ENCODE measurements at regions not wholly inside any gene's neighbourhood (a gene's known extent, or its start where the extent isn't known, plus 50 kb on each side); places are given as distances from the start of the nearest gene placed in this dataset.

GRCh38 chr1:58997637-58998036 lies 213.8 kb upstream of the JUN start:
- H3K9ac ChIP-seq (ENCODE audit: low read depth, low read length, poor library complexity): no peak overlapping the region
- WGBS, 2 donors (ENCODE audit: extremely low coverage in 2 of 2, insufficient read length in 2 of 2, insufficient replicate concordance in 1 of 2): no CpG with 5 or more reads among the region's 1 CpG

GRCh38 chr1:58999676-59000075 lies 215.8 kb upstream of the JUN start:
- H2BK12ac ChIP-seq (ENCODE audit: low read length): no peak overlapping the region
- no peak overlapping the region for H2BK5ac ChIP-seq (ENCODE audit: low read length)
- no peak overlapping the region for H3K4me2 ChIP-seq (ENCODE audit: insufficient read depth, low read length, poor library complexity, severe bottlenecking)
- H2BK15ac ChIP-seq (ENCODE audit: low read length): peak overlapping the region; percentile 75
- peak overlapping the region; percentile 89 for H3K18ac ChIP-seq (ENCODE audit: low read length)
- H3K9me3 ChIP-seq (replicated peaks in 1 of 2; ENCODE audit: control insufficient read depth in 2 of 2, insufficient read depth in 1 of 2, low read depth in 1 of 2, low read length in 2 of 2): no peaks in the 10 kb centered on the region
- no peaks in the 10 kb centered on the region for H3K79me1 ChIP-seq (ENCODE audit: low read depth, low read length)
- no peak overlapping the region for H2AFZ ChIP-seq (ENCODE audit: low read length)
- no peak overlapping the region for H2BK120ac ChIP-seq (ENCODE audit: low read depth, low read length)
- peak overlapping the region; percentile 23 for H3K4ac ChIP-seq (ENCODE audit: low read length)
- H2AK5ac ChIP-seq (ENCODE audit: low read depth, low read length): no peak overlapping the region
- H4K91ac ChIP-seq (ENCODE audit: low read depth, low read length, poor library complexity): no peak overlapping the region
- H4K8ac ChIP-seq (ENCODE audit: low read depth, low read length): peak overlapping the region; percentile 17
- no peak overlapping the region for H3K9ac ChIP-seq (ENCODE audit: low read depth, low read length, poor library complexity)
- H3K14ac ChIP-seq (ENCODE audit: low read length): peak overlapping the region; percentile 38
- peaks cover 6 to 10% of the 10 kb centered on the region in 2 donors for H3K4me1 ChIP-seq (ENCODE audit: control insufficient read depth in 2 of 2, insufficient read depth in 1 of 2, low read depth in 1 of 2, low read length in 2 of 2)
- WGBS, 2 donors (ENCODE audit: extremely low coverage in 2 of 2, insufficient read length in 2 of 2, insufficient replicate concordance in 1 of 2): no CpG with 5 or more reads among the region's 8 CpGs
- no peaks in the 10 kb centered on the region for H3K27me3 ChIP-seq (ENCODE audit: control insufficient read depth in 3 of 3, insufficient read depth in 3 of 3, low read depth in 1 of 3, low read length in 3 of 3)
- H3K36me3 ChIP-seq (replicated peaks in 1 of 2; ENCODE audit: control insufficient read depth in 2 of 2, insufficient read depth in 2 of 2, low read length in 2 of 2): no peaks in the 10 kb centered on the region
- H3K23ac ChIP-seq (ENCODE audit: low read depth, low read length, poor library complexity): peak overlapping the region; percentile 65
- no peak overlapping the region for H3K4me3 ChIP-seq (ENCODE audit: low read length in 2 of 2)
- no peak overlapping the region for H3K27ac ChIP-seq (replicated peaks; ENCODE audit: low read length)
- DNase-seq (ENCODE audit: low spot score): no peak

More at GRCh38 chr1:58997637-58998036, 213.8 kb upstream of the JUN start:
- H3K27me3 ChIP-seq (ENCODE audit: control insufficient read depth in 3 of 3, insufficient read depth in 3 of 3, low read depth in 1 of 3, low read length in 3 of 3): no peaks in the 10 kb centered on the region
- H2AFZ ChIP-seq (ENCODE audit: low read length): peak overlapping the region; percentile 79
- no peaks in the 10 kb centered on the region for H3K79me1 ChIP-seq (ENCODE audit: low read depth, low read length)
- no peak overlapping the region for H2BK120ac ChIP-seq (ENCODE audit: low read depth, low read length)
- H2AK5ac ChIP-seq (ENCODE audit: low read depth, low read length): no peak overlapping the region
- peaks cover 6 to 10% of the 10 kb centered on the region in 2 donors for H3K4me1 ChIP-seq (ENCODE audit: control insufficient read depth in 2 of 2, insufficient read depth in 1 of 2, low read depth in 1 of 2, low read length in 2 of 2)
- no peak overlapping the region for H2BK15ac ChIP-seq (ENCODE audit: low read length)
- H3K23ac ChIP-seq (ENCODE audit: low read depth, low read length, poor library complexity): no peak overlapping the region
- H3K18ac ChIP-seq (ENCODE audit: low read length): no peak overlapping the region
- H3K27ac ChIP-seq (replicated peaks; ENCODE audit: low read length): no peak overlapping the region
- DNase-seq (ENCODE audit: low spot score): no peak
- no peak overlapping the region for H2BK5ac ChIP-seq (ENCODE audit: low read length)
- H3K36me3 ChIP-seq (replicated peaks in 1 of 2; ENCODE audit: control insufficient read depth in 2 of 2, insufficient read depth in 2 of 2, low read length in 2 of 2): no peaks in the 10 kb centered on the region
- no peak overlapping the region for H3K14ac ChIP-seq (ENCODE audit: low read length)
- H2BK12ac ChIP-seq (ENCODE audit: low read length): no peak overlapping the region
- no peaks in the 10 kb centered on the region for H3K9me3 ChIP-seq (replicated peaks in 1 of 2; ENCODE audit: control insufficient read depth in 2 of 2, insufficient read depth in 1 of 2, low read depth in 1 of 2, low read length in 2 of 2)
- no peak overlapping the region for H4K8ac ChIP-seq (ENCODE audit: low read depth, low read length)
- no peak overlapping the region for H3K4me3 ChIP-seq (ENCODE audit: low read length in 2 of 2)
- no peak overlapping the region for H3K4me2 ChIP-seq (ENCODE audit: insufficient read depth, low read length, poor library complexity, severe bottlenecking)
- no peak overlapping the region for H3K4ac ChIP-seq (ENCODE audit: low read length)
- H4K91ac ChIP-seq (ENCODE audit: low read depth, low read length, poor library complexity): no peak overlapping the region

GRCh38 chr1:59004755-59005154 lies 220.9 kb upstream of the JUN start:
- no peak overlapping the region for H2BK5ac ChIP-seq (ENCODE audit: low read length)
- no CpG with 5 or more reads among the region's 2 CpGs for WGBS, 2 donors (ENCODE audit: extremely low coverage in 2 of 2, insufficient read length in 2 of 2, insufficient replicate concordance in 1 of 2)

GRCh38 chr1:59005491-59006288 lies 221.8 kb upstream of the JUN start:
- Histone ChIP-seq H3K27me3 (ENCODE audit: control insufficient read depth in 3 of 3, insufficient read depth in 3 of 3, low read depth in 1 of 3, low read length in 3 of 3) (no peaks in the 10 kb centered on the region), H3K4me2 (ENCODE audit: insufficient read depth, low read length, poor library complexity, severe bottlenecking) (no peak overlapping the region), H2BK120ac (ENCODE audit: low read depth, low read length) (no peak overlapping the region), H3K27ac (replicated peaks; ENCODE audit: low read length) (no peak overlapping the region), H2AK5ac (ENCODE audit: low read depth, low read length) (no peak overlapping the region), H2BK12ac (ENCODE audit: low read length) (no peak overlapping the region), H3K4ac (ENCODE audit: low read length) (no peak overlapping the region), H3K14ac (ENCODE audit: low read length) (no peak overlapping the region), H4K91ac (ENCODE audit: low read depth, low read length, poor library complexity) (no peak overlapping the region), H2AFZ (ENCODE audit: low read length) (no peak overlapping the region), H3K23ac (ENCODE audit: low read depth, low read length, poor library complexity) (no peak overlapping the region), H3K4me3 (ENCODE audit: low read length in 2 of 2) (no peak overlapping the region), H3K18ac (ENCODE audit: low read length) (no peak overlapping the region), H3K79me1 (ENCODE audit: low read depth, low read length) (no peaks in the 10 kb centered on the region), H3K4me1 (ENCODE audit: control insufficient read depth in 2 of 2, insufficient read depth in 1 of 2, low read depth in 1 of 2, low read length in 2 of 2) (peaks cover 3 to 13% of the 10 kb centered on the region in 2 donors), H2BK15ac (ENCODE audit: low read length) (no peak overlapping the region), H2BK5ac (ENCODE audit: low read length) (no peak overlapping the region), H3K9ac (ENCODE audit: low read depth, low read length, poor library complexity) (no peak overlapping the region), H3K36me3 (replicated peaks in 1 of 2; ENCODE audit: control insufficient read depth in 2 of 2, insufficient read depth in 2 of 2, low read length in 2 of 2) (no peaks in the 10 kb centered on the region), H4K8ac (ENCODE audit: low read depth, low read length) (no peak overlapping the region), H3K9me3 (replicated peaks in 1 of 2; ENCODE audit: control insufficient read depth in 2 of 2, insufficient read depth in 1 of 2, low read depth in 1 of 2, low read length in 2 of 2) (no peaks in the 10 kb centered on the region)
- no CpG with 5 or more reads among the region's 1 CpG for WGBS, 2 donors (ENCODE audit: extremely low coverage in 2 of 2, insufficient read length in 2 of 2, insufficient replicate concordance in 1 of 2)
- DNase-seq (ENCODE audit: low spot score): no peak

More at GRCh38 chr1:59004755-59005154, 220.9 kb upstream of the JUN start:
- H4K91ac ChIP-seq (ENCODE audit: low read depth, low read length, poor library complexity): no peak overlapping the region
- H3K18ac ChIP-seq (ENCODE audit: low read length): no peak overlapping the region
- no peak for DNase-seq (ENCODE audit: low spot score)
- no peaks in the 10 kb centered on the region for H3K27me3 ChIP-seq (ENCODE audit: control insufficient read depth in 3 of 3, insufficient read depth in 3 of 3, low read depth in 1 of 3, low read length in 3 of 3)
- no peaks in the 10 kb centered on the region for H3K9me3 ChIP-seq (replicated peaks in 1 of 2; ENCODE audit: control insufficient read depth in 2 of 2, insufficient read depth in 1 of 2, low read depth in 1 of 2, low read length in 2 of 2)
- no peak overlapping the region for H3K14ac ChIP-seq (ENCODE audit: low read length)
- no peak overlapping the region for H2BK12ac ChIP-seq (ENCODE audit: low read length)
- H2AFZ ChIP-seq (ENCODE audit: low read length): no peak overlapping the region
- H4K8ac ChIP-seq (ENCODE audit: low read depth, low read length): no peak overlapping the region
- H3K4me1 ChIP-seq (ENCODE audit: control insufficient read depth in 2 of 2, insufficient read depth in 1 of 2, low read depth in 1 of 2, low read length in 2 of 2): peaks cover 3 to 13% of the 10 kb centered on the region in 2 donors
- H2AK5ac ChIP-seq (ENCODE audit: low read depth, low read length): no peak overlapping the region
- no peak overlapping the region for H3K4ac ChIP-seq (ENCODE audit: low read length)
- H3K4me3 ChIP-seq (ENCODE audit: low read length in 2 of 2): no peak overlapping the region
- no peaks in the 10 kb centered on the region for H3K36me3 ChIP-seq (replicated peaks in 1 of 2; ENCODE audit: control insufficient read depth in 2 of 2, insufficient read depth in 2 of 2, low read length in 2 of 2)
- no peak overlapping the region for H3K9ac ChIP-seq (ENCODE audit: low read depth, low read length, poor library complexity)
- H2BK120ac ChIP-seq (ENCODE audit: low read depth, low read length): no peak overlapping the region
- H3K27ac ChIP-seq (replicated peaks; ENCODE audit: low read length): no peak overlapping the region
- no peak overlapping the region for H3K4me2 ChIP-seq (ENCODE audit: insufficient read depth, low read length, poor library complexity, severe bottlenecking)
- H3K23ac ChIP-seq (ENCODE audit: low read depth, low read length, poor library complexity): no peak overlapping the region
- H2BK15ac ChIP-seq (ENCODE audit: low read length): no peak overlapping the region
- H3K79me1 ChIP-seq (ENCODE audit: low read depth, low read length): no peaks in the 10 kb centered on the region
